Stimulated activated CD8-positive, alpha-beta memory T cell treated with anti-CD3 and anti-CD28 coated beads, Interleukin-7, amount 100 ng/mL, for 4 hours (primary cell): ENCODE measurements at regions not wholly inside any gene's neighbourhood (a gene's known extent, or its start where the extent isn't known, plus 50 kb on each side); places are given as distances from the start of the nearest gene placed in this dataset.
"Not testable (repeated sequence)": the region's sequence is repeated elsewhere in the genome, so short reads cannot be mapped to it uniquely, and the experiment has no call there.

Experiments used
- DNase-seq, 2 donors: peaks; one replicate each; pipeline ENCODE4 v3.0.0-alpha.2; 2020; ENCODE audit warnings: low read depth in 2 of 2

DNA sequence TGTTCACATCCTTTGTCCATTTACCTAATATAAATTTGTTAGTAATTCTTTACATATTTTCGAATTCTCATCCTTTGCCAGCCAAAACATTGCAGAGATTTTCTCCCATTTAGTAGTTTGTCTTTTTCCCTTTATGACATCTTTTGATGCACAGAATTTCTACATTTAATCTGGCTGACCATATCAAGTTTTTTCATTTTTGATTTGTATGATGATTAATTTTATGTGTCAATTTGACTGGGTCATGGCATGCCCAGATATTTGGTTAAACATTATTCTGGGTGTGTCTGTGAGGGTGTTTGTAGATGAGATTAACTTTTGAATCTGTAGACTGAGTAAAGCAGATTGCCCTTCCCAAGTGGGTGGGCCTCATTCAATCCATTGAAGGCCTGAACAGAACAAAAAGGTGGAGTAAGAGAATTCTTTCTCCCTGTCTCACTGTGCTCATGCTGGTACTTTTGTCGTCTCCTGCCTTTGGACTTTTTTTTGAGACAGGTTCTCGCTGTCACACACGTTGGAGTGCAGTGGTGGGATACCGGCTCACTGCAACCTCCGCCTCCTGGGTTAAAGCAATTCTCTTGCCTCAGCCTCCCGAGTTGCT lies 72.1 kb upstream of the EPB41L1 start:
- no peak for DNase-seq

- not testable (repeated sequence) for DNase-seq
Observed at GRCh38 chr20:36083200-36083599, 71.3 kb upstream of the EPB41L1 start.

DNA sequence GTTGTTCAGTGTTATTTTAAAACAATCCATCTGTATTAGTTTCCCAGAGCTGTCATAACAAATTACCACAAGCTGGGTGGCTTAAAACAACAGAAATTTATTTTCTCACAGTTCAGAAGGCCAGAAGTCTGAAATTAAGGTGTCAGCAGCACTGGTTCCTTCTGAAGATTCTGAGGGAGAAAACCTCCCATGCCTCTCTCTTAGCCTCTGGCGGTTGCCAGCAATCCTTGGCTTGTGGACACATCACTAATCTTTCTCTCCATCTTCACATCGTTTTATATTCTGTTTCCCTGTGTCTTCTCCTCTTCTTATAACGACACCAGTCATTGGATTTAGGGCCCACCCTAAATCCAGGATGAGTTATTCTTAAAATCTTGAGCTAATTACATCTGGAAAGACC lies 70.2 kb upstream of the EPB41L1 start:
- DNase-seq = no peak

GRCh38 chr20:36084897-36085613 lies 69.5 kb upstream of the EPB41L1 start:
- DNase-seq = no peak

DNA sequence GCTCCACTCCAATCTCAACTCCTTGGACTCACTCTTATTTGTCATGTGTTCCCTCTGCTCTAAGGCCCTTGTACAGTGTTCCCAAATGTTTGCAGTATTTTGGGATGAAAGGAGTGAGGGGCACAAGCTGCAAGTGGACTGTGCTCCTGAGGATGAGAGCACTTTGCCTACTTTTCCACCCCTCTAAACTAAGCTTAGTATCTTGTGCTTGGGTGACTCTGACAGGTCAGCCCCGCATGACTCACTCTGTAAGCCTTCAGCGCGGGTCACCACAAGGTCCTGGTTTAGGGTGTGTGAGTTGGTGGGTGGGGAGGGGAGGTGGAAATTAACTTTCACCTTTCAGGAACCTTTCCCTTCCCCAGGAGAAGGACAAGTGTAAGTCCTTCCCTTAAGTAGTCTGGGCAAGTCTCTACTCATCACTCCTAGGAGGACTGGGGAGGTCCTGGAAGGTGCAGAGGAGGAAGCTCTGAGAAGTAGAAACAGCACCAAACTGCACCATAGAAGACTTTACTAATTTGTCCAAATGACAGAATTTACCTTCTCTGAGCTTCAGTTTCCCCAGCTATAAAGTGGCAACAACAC lies 68.8 kb upstream of the EPB41L1 start:
- no peak for DNase-seq

DNA sequence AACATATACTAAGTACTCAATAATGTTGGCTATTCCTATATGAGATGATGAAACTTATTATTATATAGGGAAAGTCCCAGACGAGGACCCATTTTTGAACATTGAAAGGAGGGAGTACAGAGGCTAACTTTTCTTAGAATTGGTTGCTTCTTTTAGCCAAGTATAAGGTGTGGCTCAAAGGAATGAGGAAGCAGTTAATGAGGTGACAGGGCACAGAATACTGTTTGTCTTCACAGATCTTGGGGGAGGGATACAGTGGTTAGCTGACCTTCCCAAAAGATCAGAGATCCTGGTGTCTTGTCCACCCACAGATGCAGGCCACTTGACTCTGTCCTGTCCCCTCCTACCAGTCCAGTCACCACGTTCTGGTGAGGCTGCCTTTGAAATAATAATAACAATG lies 67.8 kb upstream of the EPB41L1 start:
- no peak for DNase-seq

DNA sequence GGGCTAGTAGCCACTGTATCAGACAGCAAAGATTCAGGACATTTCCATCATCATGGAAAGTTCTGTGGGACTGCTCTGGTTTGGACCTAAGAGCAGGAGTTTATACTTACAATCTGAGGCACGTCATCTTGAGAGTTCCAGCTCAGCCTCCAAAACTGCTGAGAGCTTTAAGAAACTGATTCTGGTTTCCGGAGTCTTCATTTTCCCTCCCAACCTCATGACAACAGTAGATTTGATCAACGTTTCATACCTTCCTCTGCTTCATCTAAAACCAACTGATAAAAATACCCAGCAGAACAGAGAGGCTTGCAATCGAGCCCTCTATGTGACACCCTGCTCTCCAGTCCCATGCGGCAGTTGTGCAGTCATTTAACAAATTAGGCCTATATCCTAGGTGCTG lies 64.3 kb upstream of the EPB41L1 start:
- DNase-seq = no peak

DNA sequence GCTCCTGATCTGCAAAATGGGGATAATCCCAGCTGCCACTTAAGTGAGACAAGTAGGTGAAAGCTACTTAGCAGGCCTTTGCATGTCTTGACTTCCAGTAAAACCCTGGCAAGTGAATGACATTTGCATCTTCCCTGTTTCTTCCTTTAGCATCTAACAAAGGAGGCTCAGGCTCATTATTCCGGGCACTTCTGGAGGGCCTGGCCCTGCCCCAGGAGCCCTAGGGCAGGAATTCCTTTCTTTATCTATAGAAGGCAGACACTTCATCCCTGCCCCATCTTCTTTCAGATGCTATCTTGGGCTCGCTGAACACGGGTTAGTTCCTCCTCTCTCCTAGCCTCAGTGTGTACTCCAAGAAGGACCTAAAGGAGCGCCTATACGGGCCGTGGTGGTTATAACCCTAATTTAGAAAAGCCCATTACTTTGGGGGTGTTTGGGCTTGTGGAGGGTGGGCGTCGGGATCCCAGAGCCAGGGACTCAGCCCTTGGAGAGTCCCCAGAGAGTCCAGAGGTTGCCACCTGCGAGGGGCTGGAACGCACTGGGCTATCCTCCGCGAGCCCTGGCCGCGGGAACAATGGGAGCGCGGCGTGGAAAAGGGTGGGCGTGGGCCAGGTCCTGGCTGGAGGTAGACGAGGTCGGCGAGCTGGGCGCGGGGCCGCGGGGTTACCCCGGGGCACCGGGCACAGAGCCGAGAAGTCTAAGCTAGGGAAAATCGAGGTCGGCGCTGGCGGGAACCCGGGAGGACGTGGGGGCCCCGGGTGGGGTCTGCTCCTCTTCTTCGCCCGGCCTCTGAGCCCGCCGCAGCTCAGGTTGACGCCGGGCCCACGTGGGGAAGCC lies 62.8 kb upstream of the EPB41L1 start:
- no peak for DNase-seq

DNA sequence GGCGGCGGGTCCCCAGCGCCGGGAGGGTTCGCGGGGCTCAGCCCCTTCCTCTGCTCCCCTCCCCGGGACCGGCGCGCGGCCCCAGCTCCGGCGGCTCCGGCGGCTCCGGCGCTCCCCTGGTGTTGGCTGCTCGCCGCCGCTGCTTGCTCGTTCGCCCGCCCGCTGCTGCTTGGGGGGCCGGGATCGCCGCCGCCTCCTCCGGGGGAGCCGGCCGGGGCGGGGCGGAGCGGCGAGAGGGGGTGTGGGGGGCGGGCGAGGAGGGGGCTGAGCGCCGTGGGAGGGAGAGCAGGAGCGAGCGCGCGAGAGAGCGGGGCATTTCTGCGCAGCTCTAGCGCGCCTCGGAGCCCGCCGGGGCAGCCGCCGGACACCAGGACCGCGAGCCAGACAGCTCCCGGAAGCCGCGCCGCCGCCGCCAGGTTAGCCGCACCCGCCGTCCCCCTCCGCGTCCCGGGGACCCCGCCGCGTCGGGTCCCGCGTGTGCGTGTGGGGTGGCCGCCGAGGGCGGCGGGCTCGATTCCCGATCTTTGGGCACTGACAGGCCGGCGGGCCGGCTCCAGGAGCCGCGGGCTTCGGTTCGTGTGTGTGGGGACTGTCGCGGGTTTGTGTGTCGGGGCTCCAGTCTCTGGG lies 62.0 kb upstream of the EPB41L1 start:
- peak in 1 of 2 donors; percentile 4 for DNase-seq

DNA sequence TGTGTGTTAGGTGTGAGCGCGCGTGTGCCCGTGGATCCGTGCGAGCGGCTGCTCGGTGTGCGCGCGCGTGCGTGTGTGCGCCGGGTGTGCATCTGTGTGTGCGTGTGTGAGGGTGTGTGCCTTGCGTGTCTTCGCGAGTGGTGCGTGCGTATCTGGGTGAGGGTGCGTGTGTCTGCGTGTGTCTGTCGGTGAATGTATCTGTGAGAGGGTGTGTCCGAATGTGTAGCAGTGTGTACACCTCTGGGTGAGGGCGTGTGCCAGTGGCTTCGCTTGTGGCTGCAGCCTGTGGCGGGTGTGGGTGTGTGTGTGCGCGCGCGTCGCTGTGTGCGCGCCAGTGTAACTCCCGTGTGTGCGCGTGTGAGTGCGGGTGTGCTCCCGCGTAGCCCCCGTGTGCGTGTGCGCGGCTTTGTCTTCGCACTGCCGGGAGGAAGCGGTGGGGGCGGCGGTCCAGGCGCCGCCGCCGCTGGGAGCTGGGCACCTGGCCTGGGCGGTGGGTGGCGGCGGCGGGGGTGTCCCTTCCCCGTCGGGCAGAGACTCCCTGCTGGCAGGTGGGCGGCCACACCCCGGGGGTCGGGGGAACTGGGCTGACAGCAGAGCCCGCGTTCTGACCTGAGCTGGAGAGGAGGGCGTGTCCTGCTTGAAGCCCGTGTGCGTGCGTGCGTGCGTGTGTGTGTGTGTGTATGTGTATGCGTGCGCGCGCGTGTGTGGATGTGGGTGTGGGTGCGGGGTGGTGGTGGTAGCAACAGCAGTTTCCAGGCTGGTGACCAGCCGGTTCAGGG lies 61.3 kb upstream of the EPB41L1 start:
- peak in 1 of 2 donors; percentile 5 for DNase-seq

DNA sequence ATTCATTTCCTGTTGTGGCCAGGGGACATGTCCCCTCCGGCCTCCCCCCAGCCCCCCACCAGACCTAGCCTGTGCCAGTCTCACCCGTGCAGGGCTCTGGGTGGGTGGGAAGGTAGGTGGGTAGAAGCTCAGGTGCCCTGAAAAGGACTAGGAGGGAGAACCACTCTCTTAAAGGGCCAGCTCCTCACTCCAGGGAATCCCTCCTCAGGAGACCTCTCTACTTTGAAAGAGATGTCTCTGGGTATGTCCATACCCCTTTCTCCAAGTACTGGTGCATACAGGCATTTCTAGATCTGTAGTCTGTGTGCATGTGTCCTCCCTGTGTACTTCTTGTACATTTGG lies 60.8 kb upstream of the EPB41L1 start:
- DNase-seq = no peak

- no peak for DNase-seq
Observed at GRCh38 chr20:36094497-36094896, 60.0 kb upstream of the EPB41L1 start.

- no peak for DNase-seq
Observed at GRCh38 chr20:36096435-36096834, 58.1 kb upstream of the EPB41L1 start.

DNA sequence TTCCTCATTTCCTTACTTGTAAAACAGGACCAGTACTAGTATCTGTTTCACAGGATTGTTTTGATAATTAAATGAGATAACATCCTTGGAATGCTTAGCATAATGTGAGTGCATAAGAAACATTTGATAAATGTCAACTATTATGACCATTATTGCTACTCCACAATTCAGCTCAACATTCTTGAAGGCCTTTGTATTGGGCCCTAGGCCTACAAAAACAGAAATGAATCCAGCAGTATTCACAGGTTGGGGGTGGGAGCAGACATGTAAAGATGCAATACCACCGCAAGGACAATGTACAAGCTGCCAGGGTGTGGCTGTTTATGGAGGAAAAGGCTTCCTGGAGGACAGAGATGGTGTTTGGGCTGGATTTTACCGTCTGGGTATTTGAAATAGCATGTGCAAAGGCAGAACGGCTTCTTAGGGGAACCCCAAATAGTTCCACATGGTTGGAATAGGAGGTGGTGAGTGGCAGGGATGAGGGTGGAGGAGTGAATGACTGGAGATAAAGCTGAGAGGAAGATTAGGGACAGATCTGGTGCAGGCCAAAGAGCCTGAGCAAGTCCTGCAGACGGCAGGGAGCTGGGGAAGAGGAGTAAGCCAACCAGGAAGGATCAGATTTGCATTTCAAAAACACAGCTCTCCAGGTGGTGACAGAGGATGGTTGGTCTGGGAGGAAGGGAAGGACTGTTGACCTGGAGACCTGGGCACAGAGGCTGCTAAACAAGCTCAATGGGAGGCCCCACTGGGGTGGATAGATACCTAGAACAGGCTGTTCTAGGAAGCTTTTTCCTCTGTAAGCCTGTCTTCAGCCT lies 57.0 kb upstream of the EPB41L1 start:
- no peak for DNase-seq

- no peak for DNase-seq
Observed at GRCh38 chr20:36098364-36098763, 56.2 kb upstream of the EPB41L1 start.

- no peak for DNase-seq
Observed at GRCh38 chr20:36099106-36099505, 55.4 kb upstream of the EPB41L1 start.

GRCh38 chr20:36101192-36101591 lies 53.3 kb upstream of the EPB41L1 start:
- DNase-seq = no peak

DNA sequence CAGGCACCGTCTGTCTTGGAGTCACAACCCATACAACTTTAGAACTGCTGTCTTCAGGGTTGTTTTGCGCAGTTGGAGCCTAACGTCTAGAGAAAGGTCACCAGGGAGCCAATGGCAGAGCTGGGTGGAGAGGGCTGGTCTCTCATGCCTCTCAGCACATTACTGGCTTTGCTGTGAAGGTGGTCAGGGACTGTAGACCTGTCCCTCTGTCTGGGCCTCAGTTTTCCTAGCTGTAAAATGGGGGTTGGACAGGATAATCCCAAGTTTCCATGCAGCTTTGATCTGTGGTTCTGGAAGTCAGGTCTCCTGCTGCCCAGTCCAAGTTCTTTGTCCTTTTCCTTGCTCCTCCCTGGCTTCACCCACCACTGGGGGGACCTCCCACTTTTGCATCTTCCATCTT lies 52.2 kb upstream of the EPB41L1 start:
- DNase-seq = no peak

DNA sequence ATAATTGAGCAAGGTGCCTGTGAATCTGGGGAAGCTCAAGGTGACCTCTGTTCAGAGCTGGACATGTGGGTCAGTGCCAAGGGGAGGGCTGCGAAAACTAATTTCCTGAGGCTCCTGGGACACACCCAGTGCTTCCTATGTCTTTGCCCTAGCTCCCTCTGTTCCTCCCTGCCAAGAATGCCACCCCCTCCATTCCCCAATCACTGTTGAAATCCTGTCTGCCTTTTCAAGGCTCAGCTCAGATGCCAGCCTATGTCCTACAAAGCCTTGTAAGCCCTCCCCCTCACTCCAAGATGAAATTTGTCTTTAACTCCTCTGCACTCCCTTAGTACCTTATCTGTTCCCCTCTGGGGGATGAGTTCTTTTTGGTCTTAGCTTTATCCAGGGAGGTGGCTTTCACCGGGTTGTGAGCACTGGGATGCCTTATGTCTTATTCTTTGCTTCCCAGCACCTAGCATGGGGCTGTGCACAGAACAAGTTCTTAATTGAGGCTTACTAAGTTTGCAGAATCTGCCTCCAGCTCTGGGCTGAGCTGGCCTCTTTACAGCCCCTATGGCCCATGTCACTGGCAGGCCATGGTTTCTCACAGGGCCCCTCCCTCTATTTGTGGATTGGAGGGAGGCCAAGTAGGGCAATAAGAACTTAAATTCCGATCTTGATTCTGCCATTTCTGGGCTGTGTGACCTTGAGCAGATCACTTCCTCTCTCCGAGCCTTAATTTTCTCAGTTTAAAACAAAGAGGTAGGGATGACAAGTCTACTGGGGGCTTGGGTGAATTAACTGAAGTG lies 51.5 kb upstream of the EPB41L1 start:
- no peak for DNase-seq

- no peak for DNase-seq
Observed at GRCh38 chr20:36104244-36104643, 50.3 kb upstream of the EPB41L1 start.
